AG10803 (cell line): ENCODE measurements at regions not wholly inside any gene's neighbourhood (a gene's known extent, or its start where the extent isn't known, plus 50 kb on each side); places are given as distances from the start of the nearest gene placed in this dataset.

Experiments used
- DNase-seq: peaks from one replicate; pipeline ENCODE4 v3.0.0; 2010; ENCODE audit warnings: low read depth
- H3K4me3 ChIP-seq: 2 replicates; pipeline ENCODE4 v1.5.1; 2011; ENCODE audit warnings: mild to moderate bottlenecking, low read length, control low read depth
- CTCF ChIP-seq: conservative IDR thresholded peaks from 2 replicates; pipeline ENCODE4 v1.5.1; 2011; ENCODE audit warnings: mild to moderate bottlenecking, low read length, control low read depth, inconsistent platforms

- no peak overlapping the region for H3K4me3 ChIP-seq
These were observed 380.5 kb downstream of the VRK1 start for GRCh38 chr14:97177635-97178034.

GRCh38 chr14:97178781-97179180 is 381.6 kb downstream of the VRK1 start:
- peak; percentile 55 for DNase-seq
- no peak for TF ChIP-seq CTCF
- H3K4me3 ChIP-seq, result no peak overlapping the region

More at GRCh38 chr14:97177635-97178034, 380.5 kb downstream of the VRK1 start:
- no peak for TF ChIP-seq CTCF
- DNase-seq, result no peak

- H3K4me3 ChIP-seq, result no peak overlapping the region
- no peak for DNase-seq
- TF ChIP-seq CTCF, result no peak
These were observed 382.4 kb downstream of the VRK1 start for GRCh38 chr14:97179573-97179972.

GRCh38 chr14:97180304-97181200 is 383.4 kb downstream of the VRK1 start:
- H3K4me3 ChIP-seq, result no peak overlapping the region
- peak; percentile 79 for DNase-seq
- TF ChIP-seq CTCF, result peak; percentile 53

- peak; percentile 7 for DNase-seq
- peak; percentile 39 for TF ChIP-seq CTCF
- no peak overlapping the region for H3K4me3 ChIP-seq
These were observed 388.0 kb downstream of the VRK1 start for GRCh38 chr14:97185186-97185585.

GRCh38 chr14:97187916-97188315 is 390.7 kb downstream of the VRK1 start:
- DNase-seq, result no peak
- no peak overlapping the region for H3K4me3 ChIP-seq
- TF ChIP-seq CTCF, result no peak

- no peak for DNase-seq
- no peak for TF ChIP-seq CTCF
- no peak overlapping the region for H3K4me3 ChIP-seq
These were observed 399.2 kb downstream of the VRK1 start for GRCh38 chr14:97196336-97196735.
